ENCODE measurements at regions not wholly inside any gene's neighbourhood (a gene's known extent, or its start where the extent isn't known, plus 50 kb on each side); places are given as distances from the start of the nearest gene placed in this dataset.

- TF ChIP-seq, protein P1, sequence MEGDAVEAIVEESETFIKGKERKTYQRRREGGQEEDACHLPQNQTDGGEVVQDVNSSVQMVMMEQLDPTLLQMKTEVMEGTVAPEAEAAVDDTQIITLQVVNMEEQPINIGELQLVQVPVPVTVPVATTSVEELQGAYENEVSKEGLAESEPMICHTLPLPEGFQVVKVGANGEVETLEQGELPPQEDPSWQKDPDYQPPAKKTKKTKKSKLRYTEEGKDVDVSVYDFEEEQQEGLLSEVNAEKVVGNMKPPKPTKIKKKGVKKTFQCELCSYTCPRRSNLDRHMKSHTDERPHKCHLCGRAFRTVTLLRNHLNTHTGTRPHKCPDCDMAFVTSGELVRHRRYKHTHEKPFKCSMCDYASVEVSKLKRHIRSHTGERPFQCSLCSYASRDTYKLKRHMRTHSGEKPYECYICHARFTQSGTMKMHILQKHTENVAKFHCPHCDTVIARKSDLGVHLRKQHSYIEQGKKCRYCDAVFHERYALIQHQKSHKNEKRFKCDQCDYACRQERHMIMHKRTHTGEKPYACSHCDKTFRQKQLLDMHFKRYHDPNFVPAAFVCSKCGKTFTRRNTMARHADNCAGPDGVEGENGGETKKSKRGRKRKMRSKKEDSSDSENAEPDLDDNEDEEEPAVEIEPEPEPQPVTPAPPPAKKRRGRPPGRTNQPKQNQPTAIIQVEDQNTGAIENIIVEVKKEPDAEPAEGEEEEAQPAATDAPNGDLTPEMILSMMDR (IDR thresholded peaks at IDR 0.05) = no peak
- no peak for TF ChIP-seq EZH2phosphoT487 (IDR thresholded peaks at IDR 0.05)
- TF ChIP-seq EZH2 (IDR thresholded peaks at IDR 0.05) = no peak
- no peak overlapping the region for H3K4me3 ChIP-seq
- no peaks in the 10 kb centered on the region for H3K27me3 ChIP-seq
- H4K20me1 ChIP-seq (ENCODE audit: low read depth) = no peaks in the 10 kb centered on the region
- no peak overlapping the region for H3K4me2 ChIP-seq
- H3K27ac ChIP-seq = no peak overlapping the region
- H3K36me3 ChIP-seq = no peaks in the 10 kb centered on the region
- no peak overlapping the region for H2AFZ ChIP-seq (replicated peaks)
- no peaks in the 10 kb centered on the region for H3K9me3 ChIP-seq (ENCODE audit: low read depth)
- DNase-seq (ENCODE audit: low spot score) = no peak
- H3K9ac ChIP-seq = no peak overlapping the region
- H3F3A ChIP-seq (ENCODE audit: low read depth) = no peaks in the 10 kb centered on the region
- Mint-ChIP-seq H3K9me3 (peaks cover 8% of the 10 kb centered on the region), H3K4me1 (peaks cover 6% of the 10 kb centered on the region), H3K36me3 (no peaks in the 10 kb centered on the region), H3K27me3 (ENCODE audit: insufficient read depth, low read depth) (no peaks in the 10 kb centered on the region), H3K4me3 (no peak overlapping the region), H3K27ac (no peak overlapping the region)
- no peaks in the 10 kb centered on the region for H3K79me2 ChIP-seq (ENCODE audit: low read depth)
- H3K4me1 ChIP-seq = no peaks in the 10 kb centered on the region
Observed at GRCh38 chr6:155747491-155747890, 291.9 kb upstream of the NOX3 start.

DNA sequence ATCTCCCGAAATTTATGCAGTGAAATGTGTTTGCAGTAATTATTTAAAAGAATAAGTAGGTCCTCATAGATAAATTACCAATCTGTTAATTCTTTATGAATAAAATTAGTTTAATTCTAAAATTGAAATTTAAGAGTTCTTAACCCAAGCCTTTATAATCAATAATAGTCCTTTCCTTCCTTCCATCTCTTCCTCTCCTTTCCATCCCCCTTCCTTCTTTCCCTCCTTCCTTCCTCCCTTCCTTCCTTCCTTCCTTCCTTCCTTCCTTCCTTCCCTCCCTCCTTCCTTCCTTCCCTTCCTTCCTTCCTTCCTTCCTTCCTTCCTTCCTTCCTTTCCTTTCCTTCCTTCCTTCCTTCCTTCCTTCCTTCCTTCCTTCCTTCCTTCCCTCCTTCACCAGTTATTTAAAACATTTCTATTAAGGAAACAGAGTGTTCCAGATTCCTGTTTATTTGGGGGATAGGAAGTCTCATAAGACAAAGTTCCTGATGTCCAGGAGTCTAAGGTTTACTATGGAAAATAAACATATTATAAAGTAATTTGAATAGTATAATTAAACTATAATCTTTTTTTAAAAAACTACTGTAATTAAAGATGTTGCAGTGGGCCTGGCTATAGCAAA, 285.3 kb upstream of the NOX3 start:
- Mint-ChIP-seq H3K4me1 (no peaks in the 10 kb centered on the region), H3K9me3 (no peaks in the 10 kb centered on the region)

DNA sequence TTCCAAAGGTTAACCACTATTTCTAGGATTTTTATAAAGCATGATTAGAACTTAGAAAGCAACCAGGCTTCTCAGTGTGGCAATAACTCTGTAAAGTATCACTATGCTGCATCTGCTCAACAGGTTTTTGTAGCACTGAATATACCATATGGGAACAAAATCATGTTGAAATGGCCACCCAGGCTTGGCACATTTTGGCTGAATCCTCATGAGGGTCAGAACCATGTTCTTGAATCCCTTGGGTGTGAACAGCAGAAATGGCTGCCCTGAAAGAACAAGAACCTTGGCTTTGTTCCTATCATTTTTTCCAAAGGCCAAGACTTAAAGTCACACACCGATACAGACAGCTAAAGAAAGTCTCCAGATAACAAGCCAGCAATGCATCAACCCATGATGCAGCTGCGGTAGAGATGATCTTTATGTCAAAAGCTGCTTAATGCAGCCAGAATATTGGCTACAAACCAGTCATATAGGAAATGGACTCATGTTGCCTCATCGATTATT, 283.0 kb upstream of the NOX3 start:
- H3K4me2 ChIP-seq = no peak overlapping the region
- H3K27ac ChIP-seq = no peak overlapping the region
- no peaks in the 10 kb centered on the region for H3F3A ChIP-seq (ENCODE audit: low read depth)
- H3K4me1 ChIP-seq = no peaks in the 10 kb centered on the region
- no peaks in the 10 kb centered on the region for H3K36me3 ChIP-seq
- Mint-ChIP-seq H3K27me3 (ENCODE audit: insufficient read depth, low read depth) (peaks cover 7% of the 10 kb centered on the region), H3K4me1 (no peaks in the 10 kb centered on the region), H3K36me3 (no peaks in the 10 kb centered on the region), H3K9me3 (no peaks in the 10 kb centered on the region), H3K27ac (no peak overlapping the region), H3K4me3 (no peak overlapping the region)
- no peak for DNase-seq (ENCODE audit: low spot score)
- H3K9me3 ChIP-seq (ENCODE audit: low read depth) = no peaks in the 10 kb centered on the region
- TF ChIP-seq EZH2 (IDR thresholded peaks at IDR 0.05) = no peak
- no peak for TF ChIP-seq EZH2phosphoT487 (IDR thresholded peaks at IDR 0.05)
- TF ChIP-seq, protein P1 (IDR thresholded peaks at IDR 0.05) = no peak
- no peak overlapping the region for H2AFZ ChIP-seq (replicated peaks)
- no peaks in the 10 kb centered on the region for H3K27me3 ChIP-seq
- no peak overlapping the region for H3K9ac ChIP-seq
- no peaks in the 10 kb centered on the region for H3K79me2 ChIP-seq (ENCODE audit: low read depth)
- no peaks in the 10 kb centered on the region for H4K20me1 ChIP-seq (ENCODE audit: low read depth)
- no peak overlapping the region for H3K4me3 ChIP-seq

More for the DNA sequence above, 285.3 kb upstream of the NOX3 start:
- no peaks in the 10 kb centered on the region for H3K27me3 ChIP-seq
- H3F3A ChIP-seq (ENCODE audit: low read depth) = no peaks in the 10 kb centered on the region
- no peaks in the 10 kb centered on the region for H3K36me3 ChIP-seq
- H3K79me2 ChIP-seq (ENCODE audit: low read depth) = no peaks in the 10 kb centered on the region
- DNase-seq (ENCODE audit: low spot score) = no peak
- no peak overlapping the region for H2AFZ ChIP-seq (replicated peaks)
- Mint-ChIP-seq H3K4me3 (no peak overlapping the region), H3K27me3 (ENCODE audit: insufficient read depth, low read depth) (peaks cover 7% of the 10 kb centered on the region), H3K27ac (no peak overlapping the region), H3K36me3 (no peaks in the 10 kb centered on the region)
- H3K27ac ChIP-seq = no peak overlapping the region
- H3K9me3 ChIP-seq (ENCODE audit: low read depth) = no peaks in the 10 kb centered on the region
- H3K9ac ChIP-seq = no peak overlapping the region
- H4K20me1 ChIP-seq (ENCODE audit: low read depth) = no peaks in the 10 kb centered on the region
- H3K4me2 ChIP-seq = no peak overlapping the region
- no peaks in the 10 kb centered on the region for H3K4me1 ChIP-seq
- TF ChIP-seq EZH2phosphoT487 (IDR thresholded peaks at IDR 0.05) (no peak), EZH2 (IDR thresholded peaks at IDR 0.05) (no peak)
- TF ChIP-seq, protein P1 (IDR thresholded peaks at IDR 0.05) = no peak
- H3K4me3 ChIP-seq = no peak overlapping the region

Data from neural progenitor cell (in vitro differentiated cells).